ENCODE measurements at regions not wholly inside any gene's neighbourhood (a gene's known extent, or its start where the extent isn't known, plus 50 kb on each side); places are given as distances from the start of the nearest gene placed in this dataset.

- no peak for DNase-seq (ENCODE audit: low read depth)
Observed at GRCh38 chr7:70846208-70846607, 285.7 kb upstream of the GALNT17 start.

GRCh38 chr7:70849580-70850235, 282.2 kb upstream of the GALNT17 start:
- DNase-seq (ENCODE audit: low read depth), result no peak

GRCh38 chr7:70855373-70855772, 276.6 kb upstream of the GALNT17 start:
- DNase-seq (ENCODE audit: low read depth), result no peak

- DNase-seq (ENCODE audit: low read depth), result no peak
Observed at GRCh38 chr7:70856901-70857630, 274.9 kb upstream of the GALNT17 start.

GRCh38 chr7:70857793-70858545, 274.0 kb upstream of the GALNT17 start:
- no peak for DNase-seq (ENCODE audit: low read depth)

- DNase-seq (ENCODE audit: low read depth), result no peak
Observed at GRCh38 chr7:70867513-70867912, 264.4 kb upstream of the GALNT17 start.

GRCh38 chr7:70870349-70870748, 261.6 kb upstream of the GALNT17 start:
- no peak for DNase-seq (ENCODE audit: low read depth)

GRCh38 chr7:70872188-70872587, 259.8 kb upstream of the GALNT17 start:
- DNase-seq (ENCODE audit: low read depth), result no peak

- no peak for DNase-seq (ENCODE audit: low read depth)
Observed at GRCh38 chr7:70881167-70881847, 250.6 kb upstream of the GALNT17 start.

GRCh38 chr7:70883750-70884439, 248.0 kb upstream of the GALNT17 start:
- no peak for DNase-seq (ENCODE audit: low read depth)

GRCh38 chr7:70884440-70884764, 247.5 kb upstream of the GALNT17 start:
- DNase-seq (ENCODE audit: low read depth), result no peak

GRCh38 chr7:70884809-70885208, 247.1 kb upstream of the GALNT17 start:
- no peak for DNase-seq (ENCODE audit: low read depth)

GRCh38 chr7:70886547-70886946, 245.4 kb upstream of the GALNT17 start:
- no peak for DNase-seq (ENCODE audit: low read depth)

- no peak for DNase-seq (ENCODE audit: low read depth)
Observed at GRCh38 chr7:70887186-70887585, 244.8 kb upstream of the GALNT17 start.

GRCh38 chr7:70890147-70890969, 241.6 kb upstream of the GALNT17 start:
- DNase-seq (ENCODE audit: low read depth), result no peak

GRCh38 chr7:70893422-70893821, 238.5 kb upstream of the GALNT17 start:
- DNase-seq (ENCODE audit: low read depth), result no peak

- DNase-seq (ENCODE audit: low read depth), result no peak
Observed at GRCh38 chr7:70893971-70894715, 237.8 kb upstream of the GALNT17 start.

- DNase-seq (ENCODE audit: low read depth), result no peak
Observed at GRCh38 chr7:70894799-70895198, 237.1 kb upstream of the GALNT17 start.

- DNase-seq (ENCODE audit: low read depth), result peak; percentile 53
Observed at GRCh38 chr7:70895337-70896200, 236.4 kb upstream of the GALNT17 start.

Data from forelimb muscle (tissue), 1 donor.